HG02798 (cell line): ENCODE measurements at regions not wholly inside any gene's neighbourhood (a gene's known extent, or its start where the extent isn't known, plus 50 kb on each side); places are given as distances from the start of the nearest gene placed in this dataset.
"Not testable (repeated sequence)": the region's sequence is repeated elsewhere in the genome, so short reads cannot be mapped to it uniquely, and the experiment has no call there.

ENCODE experiments used
- ATAC-seq: cut with Tn5 transposase; IDR thresholded peaks from one replicate; pipeline ENCODE4 v1.9.1; 2021; ENCODE audit warnings: mild to moderate bottlenecking; ENCODE audit not compliant: unreplicated experiment, poor library complexity

- ATAC-seq: no peak
Measured at GRCh38 chr13:75180805-75181455, 301.0 kb downstream of the TBC1D4 start.

GRCh38 chr13:75178436-75178835 is 303.5 kb downstream of the TBC1D4 start:
- no peak for ATAC-seq

GRCh38 chr13:75175575-75175974 is 306.4 kb downstream of the TBC1D4 start:
- ATAC-seq: no peak

- not testable (repeated sequence) for ATAC-seq
Measured at GRCh38 chr13:75175097-75175496, 306.9 kb downstream of the TBC1D4 start.

- no peak for ATAC-seq
Measured at GRCh38 chr13:75174481-75174880, 307.5 kb downstream of the TBC1D4 start.

GRCh38 chr13:75173457-75174356 is 308.3 kb downstream of the TBC1D4 start:
- ATAC-seq: no peak

- ATAC-seq: no peak
Measured at GRCh38 chr13:75170311-75170710, 311.7 kb downstream of the TBC1D4 start.

GRCh38 chr13:75165543-75166230 is 316.3 kb downstream of the TBC1D4 start:
- no peak for ATAC-seq

- no peak for ATAC-seq
Measured at GRCh38 chr13:75161804-75162203, 320.2 kb downstream of the TBC1D4 start.

GRCh38 chr13:75160984-75161383 is 321.0 kb downstream of the TBC1D4 start:
- no peak for ATAC-seq

GRCh38 chr13:75154331-75154730 is 327.6 kb downstream of the TBC1D4 start:
- ATAC-seq: no peak

GRCh38 chr13:75153834-75154233 is 328.1 kb downstream of the TBC1D4 start:
- ATAC-seq: no peak

- no peak for ATAC-seq
Measured at GRCh38 chr13:75153386-75153785, 328.6 kb downstream of the TBC1D4 start.

GRCh38 chr13:75151081-75151643 is 330.8 kb downstream of the TBC1D4 start:
- ATAC-seq: no peak

GRCh38 chr13:75149776-75150175 is 332.2 kb downstream of the TBC1D4 start:
- no peak for ATAC-seq

GRCh38 chr13:75147946-75148345 is 334.0 kb downstream of the TBC1D4 start:
- no peak for ATAC-seq

- ATAC-seq: no peak
Measured at GRCh38 chr13:75146436-75146835, 335.5 kb downstream of the TBC1D4 start.

- ATAC-seq: no peak
Measured at GRCh38 chr13:75145927-75146326, 336.0 kb downstream of the TBC1D4 start.

- no peak for ATAC-seq
Measured at GRCh38 chr13:75139291-75139690, 342.7 kb downstream of the TBC1D4 start.

GRCh38 chr13:75137911-75138571 is 343.9 kb downstream of the TBC1D4 start:
- no peak for ATAC-seq
